RWPE2 (cell line): ENCODE measurements at regions not wholly inside any gene's neighbourhood (a gene's known extent, or its start where the extent isn't known, plus 50 kb on each side); places are given as distances from the start of the nearest gene placed in this dataset.

ENCODE experiments used
- ATAC-seq: fragments of 200-7000 bp; cut with Tn5 transposase; 3 replicates; pipeline ENCODE4 v1.9.1; 2021; ENCODE audit warnings: low read depth
- DNase-seq: peaks from one replicate; pipeline ENCODE4 v3.0.0-alpha.2; 2020; ENCODE audit warnings: low spot score
- H3K27ac ChIP-seq: fragments of 450-650 bp; 2 replicates; pipeline ENCODE4 v1.5.1; 2017; ENCODE audit warnings: mild to moderate bottlenecking; ENCODE audit not compliant: poor library complexity, severe bottlenecking
- H3K27me3 ChIP-seq: fragments of 250-450 bp; sonication (Bioruptor Pico); 2 replicates; pipeline ENCODE4 v1.5.1; 2021; ENCODE audit warnings: mild to moderate bottlenecking, moderate library complexity; ENCODE audit not compliant: insufficient read depth, poor library complexity, severe bottlenecking
- H3K36me3 ChIP-seq: fragments of 250-450 bp; sonication (Bioruptor Pico); 2 replicates; pipeline ENCODE4 v1.5.1; 2020; ENCODE audit warnings: low read depth, mild to moderate bottlenecking, moderate library complexity
- H3K4me1 ChIP-seq: fragments of 250-450 bp; sonication (Bioruptor Pico); 2 replicates; pipeline ENCODE4 v1.5.1; 2021; ENCODE audit warnings: mild to moderate bottlenecking, moderate library complexity; ENCODE audit not compliant: insufficient read depth, poor library complexity, severe bottlenecking
- H3K4me3 ChIP-seq: fragments of 250-450 bp; sonication (Bioruptor Pico); 2 replicates; pipeline ENCODE4 v1.5.1; 2021; ENCODE audit warnings: mild to moderate bottlenecking, moderate library complexity; ENCODE audit not compliant: severe bottlenecking
- H3K9me3 ChIP-seq: fragments of 250-450 bp; sonication (Bioruptor Pico); 2 replicates; pipeline ENCODE4 v1.5.1; 2021; ENCODE audit warnings: mild to moderate bottlenecking, moderate library complexity; ENCODE audit not compliant: severe bottlenecking
- TF ChIP-seq, protein P1 (sequence below): fragments of 450-650 bp; IDR thresholded peaks from one replicate; pipeline ENCODE4 v1.5.1; 2017; ENCODE audit warnings: mild to moderate bottlenecking, moderate library complexity; ENCODE audit not compliant: poor library complexity, severe bottlenecking

DNA sequence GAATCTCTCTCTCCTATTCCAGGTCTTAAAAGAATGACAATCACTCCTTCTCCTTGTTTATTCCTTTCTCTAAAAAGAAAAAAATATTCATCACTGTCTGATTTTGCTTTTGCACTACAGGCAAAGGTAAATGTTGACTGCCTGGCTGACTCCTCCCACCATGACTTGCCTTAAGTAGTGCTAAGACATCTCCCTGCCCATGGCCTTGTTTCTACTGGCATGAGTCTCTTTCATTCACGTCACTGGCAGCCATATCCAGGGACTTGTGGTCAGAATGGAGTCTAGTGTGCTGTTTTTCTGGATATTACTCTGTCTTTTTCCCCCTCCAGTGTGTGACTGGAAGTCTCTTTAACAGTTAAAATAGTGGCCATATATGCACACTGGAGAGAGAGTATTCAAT lies 522.9 kb upstream of the DAB2 start:
- no peaks in the 10 kb centered on the region for H3K27me3 ChIP-seq
- H3K4me3 ChIP-seq, result no peak overlapping the region
- no peak for DNase-seq
- H3K4me1 ChIP-seq, result no peaks in the 10 kb centered on the region
- no peak overlapping the region for H3K27ac ChIP-seq
- no peaks in the 10 kb centered on the region for H3K36me3 ChIP-seq
- TF ChIP-seq, protein P1, sequence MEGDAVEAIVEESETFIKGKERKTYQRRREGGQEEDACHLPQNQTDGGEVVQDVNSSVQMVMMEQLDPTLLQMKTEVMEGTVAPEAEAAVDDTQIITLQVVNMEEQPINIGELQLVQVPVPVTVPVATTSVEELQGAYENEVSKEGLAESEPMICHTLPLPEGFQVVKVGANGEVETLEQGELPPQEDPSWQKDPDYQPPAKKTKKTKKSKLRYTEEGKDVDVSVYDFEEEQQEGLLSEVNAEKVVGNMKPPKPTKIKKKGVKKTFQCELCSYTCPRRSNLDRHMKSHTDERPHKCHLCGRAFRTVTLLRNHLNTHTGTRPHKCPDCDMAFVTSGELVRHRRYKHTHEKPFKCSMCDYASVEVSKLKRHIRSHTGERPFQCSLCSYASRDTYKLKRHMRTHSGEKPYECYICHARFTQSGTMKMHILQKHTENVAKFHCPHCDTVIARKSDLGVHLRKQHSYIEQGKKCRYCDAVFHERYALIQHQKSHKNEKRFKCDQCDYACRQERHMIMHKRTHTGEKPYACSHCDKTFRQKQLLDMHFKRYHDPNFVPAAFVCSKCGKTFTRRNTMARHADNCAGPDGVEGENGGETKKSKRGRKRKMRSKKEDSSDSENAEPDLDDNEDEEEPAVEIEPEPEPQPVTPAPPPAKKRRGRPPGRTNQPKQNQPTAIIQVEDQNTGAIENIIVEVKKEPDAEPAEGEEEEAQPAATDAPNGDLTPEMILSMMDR, result no peak
- H3K9me3 ChIP-seq, result no peaks in the 10 kb centered on the region
- no peak for ATAC-seq

DNA sequence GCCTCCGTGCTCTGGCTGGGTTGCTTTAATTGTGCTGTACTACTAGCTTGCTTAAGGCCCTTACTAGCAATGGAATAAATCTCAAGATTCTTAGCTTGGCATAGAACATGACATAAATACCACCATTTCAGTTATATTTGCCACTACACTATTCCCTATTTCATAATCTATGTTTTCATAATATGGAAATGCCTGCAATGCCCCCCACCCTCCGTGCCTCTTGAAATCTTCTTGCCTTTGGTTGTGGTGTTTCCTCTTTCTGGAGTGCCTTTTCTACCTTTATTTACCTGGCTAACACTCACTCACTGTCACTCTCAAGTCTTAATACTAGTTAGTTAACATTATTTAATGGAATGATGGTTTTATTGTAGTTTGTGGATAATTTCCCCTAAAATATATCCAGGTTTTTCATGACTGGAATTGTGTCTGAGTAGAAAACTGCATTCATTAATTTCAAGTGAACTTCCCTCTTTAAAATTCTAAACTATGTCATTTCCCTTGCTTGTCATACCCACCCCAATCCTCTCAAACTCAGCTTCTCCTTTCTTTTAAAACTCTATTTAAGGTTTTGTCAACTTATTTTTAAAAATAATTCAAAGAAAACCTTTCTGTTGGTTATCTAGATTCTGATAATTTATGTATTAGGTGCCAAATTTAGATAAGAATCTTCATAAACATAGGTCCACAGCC lies 521.7 kb upstream of the DAB2 start:
- Histone ChIP-seq H3K27ac (no peak overlapping the region), H3K27me3 (no peaks in the 10 kb centered on the region), H3K36me3 (no peaks in the 10 kb centered on the region), H3K4me3 (no peak overlapping the region), H3K9me3 (no peaks in the 10 kb centered on the region), H3K4me1 (no peaks in the 10 kb centered on the region)
- ATAC-seq, result no peak
- TF ChIP-seq, protein P1, result no peak
- no peak for DNase-seq

DNA sequence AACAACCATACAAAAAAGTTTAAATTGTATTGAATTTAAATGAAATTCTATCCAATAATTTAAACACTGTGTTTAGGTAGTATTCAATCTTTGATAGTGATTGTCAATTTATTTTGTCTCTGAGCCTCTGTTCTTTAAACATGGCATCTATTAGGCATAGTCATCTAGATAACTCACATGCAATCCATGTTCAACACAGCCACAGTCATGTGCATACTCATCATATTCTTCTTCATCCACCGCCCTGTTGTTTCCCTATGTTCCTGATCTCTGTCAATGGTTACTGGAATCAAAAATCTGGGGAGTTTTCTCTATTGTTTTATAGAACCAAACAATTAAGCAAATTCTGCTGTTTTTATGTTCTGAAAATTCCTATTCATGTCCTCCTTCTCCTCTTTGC lies 521.1 kb upstream of the DAB2 start:
- no peaks in the 10 kb centered on the region for H3K9me3 ChIP-seq
- no peak overlapping the region for H3K27ac ChIP-seq
- no peaks in the 10 kb centered on the region for H3K36me3 ChIP-seq
- TF ChIP-seq, protein P1, result no peak
- H3K27me3 ChIP-seq, result no peaks in the 10 kb centered on the region
- H3K4me3 ChIP-seq, result no peak overlapping the region
- no peaks in the 10 kb centered on the region for H3K4me1 ChIP-seq
- DNase-seq (no peak), ATAC-seq (no peak)

DNA sequence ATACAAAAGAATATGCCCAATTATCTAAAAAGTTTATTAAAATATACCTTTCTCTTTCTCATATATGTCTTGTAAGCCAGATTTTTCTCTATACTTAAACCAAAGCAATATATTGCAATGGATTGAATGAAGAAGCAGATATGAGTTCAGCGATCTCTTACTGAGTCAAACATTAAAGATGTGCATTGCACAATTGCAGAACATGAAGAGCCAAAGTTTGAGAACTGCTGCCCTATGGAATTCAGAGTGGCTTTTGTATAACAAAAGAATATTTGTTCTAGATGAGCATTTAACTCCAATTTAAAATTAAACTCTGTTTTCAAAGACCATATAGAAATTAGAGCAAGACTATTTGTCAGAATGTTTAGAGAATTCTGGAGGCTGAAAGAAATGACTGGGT lies 519.0 kb upstream of the DAB2 start:
- Histone ChIP-seq H3K27ac (no peak overlapping the region), H3K9me3 (no peaks in the 10 kb centered on the region), H3K4me1 (no peaks in the 10 kb centered on the region), H3K36me3 (no peaks in the 10 kb centered on the region), H3K27me3 (no peaks in the 10 kb centered on the region), H3K4me3 (no peak overlapping the region)
- no peak for ATAC-seq
- TF ChIP-seq, protein P1, result no peak
- no peak for DNase-seq

DNA sequence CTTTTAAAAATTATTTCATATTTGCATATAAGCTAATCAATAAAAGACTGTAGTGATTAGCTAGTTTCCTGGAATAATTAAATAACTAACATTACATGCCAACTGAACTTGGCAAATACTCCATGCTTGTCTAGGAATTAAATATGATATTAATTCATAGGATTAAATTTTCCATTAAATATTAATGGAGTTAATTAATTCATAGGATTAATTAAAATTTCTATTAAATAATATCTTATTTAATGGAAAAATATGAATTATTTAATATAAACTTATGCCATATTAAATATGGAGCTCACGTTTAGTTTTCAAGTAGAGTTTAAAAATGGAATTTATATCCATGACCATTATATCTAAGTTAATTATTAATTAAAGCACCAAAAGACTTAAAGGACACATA lies 517.8 kb upstream of the DAB2 start:
- TF ChIP-seq, protein P1, result no peak
- Histone ChIP-seq H3K4me1 (no peaks in the 10 kb centered on the region), H3K4me3 (no peak overlapping the region), H3K9me3 (no peaks in the 10 kb centered on the region), H3K27me3 (no peaks in the 10 kb centered on the region), H3K27ac (no peak overlapping the region), H3K36me3 (no peaks in the 10 kb centered on the region)
- DNase-seq (no peak), ATAC-seq (no peak)
